HG02970 (cell line): ENCODE measurements at regions not wholly inside any gene's neighbourhood (a gene's known extent, or its start where the extent isn't known, plus 50 kb on each side); places are given as distances from the start of the nearest gene placed in this dataset.

Experiments
- ATAC-seq: cut with Tn5 transposase; IDR thresholded peaks from one replicate; pipeline ENCODE4 v1.9.1; 2021; ENCODE audit warnings: mild to moderate bottlenecking, moderate library complexity, moderate number of reproducible peaks; ENCODE audit not compliant: unreplicated experiment, low FRiP score

DNA sequence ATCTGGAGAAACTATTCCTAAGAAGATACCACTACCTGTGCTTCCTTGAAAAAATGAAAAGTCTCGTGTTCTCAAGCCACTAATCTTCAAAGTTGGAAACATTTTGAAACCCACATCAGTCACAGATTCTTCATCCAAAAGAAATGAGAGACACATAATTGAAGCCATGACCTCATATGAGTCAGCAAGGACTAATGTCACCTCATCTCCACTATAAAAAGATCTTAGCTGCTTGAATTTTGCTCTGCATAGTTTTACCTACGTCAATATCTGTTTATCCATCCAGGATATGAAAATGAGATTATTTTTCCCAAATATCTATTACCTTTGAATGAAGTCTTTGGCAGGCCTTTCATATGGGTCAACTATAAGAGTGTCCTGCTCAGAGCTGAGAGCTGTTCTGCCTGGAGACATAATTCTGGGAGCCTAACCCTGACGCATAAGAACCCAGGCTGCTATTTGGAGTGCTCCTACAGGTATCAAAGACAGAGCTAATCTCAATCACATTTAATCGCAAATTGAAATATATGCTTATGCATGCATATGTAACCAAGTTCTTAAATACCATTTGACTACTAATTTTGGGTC lies 312.5 kb upstream of the PKN2 start:
- ATAC-seq: no peak

- no peak for ATAC-seq
Measured at GRCh38 chr1:88375977-88376376, 308.1 kb upstream of the PKN2 start.

GRCh38 chr1:88376421-88376820 lies 307.7 kb upstream of the PKN2 start:
- ATAC-seq: no peak

GRCh38 chr1:88378560-88378959 lies 305.5 kb upstream of the PKN2 start:
- no peak for ATAC-seq

DNA sequence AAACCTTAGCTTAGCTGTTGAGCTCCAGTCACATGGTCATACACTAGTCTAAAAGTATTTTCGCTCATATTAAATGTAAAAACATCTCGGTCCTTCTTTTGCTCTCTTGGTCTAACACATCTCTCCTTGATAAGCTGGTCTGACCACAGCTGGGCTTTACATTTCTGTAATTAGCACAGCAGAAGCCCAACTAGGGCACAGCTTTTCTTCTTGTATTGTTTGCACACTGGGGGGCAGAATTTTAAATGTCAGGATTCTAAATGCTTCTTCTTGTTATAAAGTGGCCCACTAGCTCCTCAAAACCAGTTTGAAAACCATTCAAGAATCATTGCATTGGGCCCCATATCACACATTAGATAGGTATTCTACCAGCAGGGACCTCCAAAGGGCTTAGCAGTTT lies 289.1 kb upstream of the PKN2 start:
- no peak for ATAC-seq

DNA sequence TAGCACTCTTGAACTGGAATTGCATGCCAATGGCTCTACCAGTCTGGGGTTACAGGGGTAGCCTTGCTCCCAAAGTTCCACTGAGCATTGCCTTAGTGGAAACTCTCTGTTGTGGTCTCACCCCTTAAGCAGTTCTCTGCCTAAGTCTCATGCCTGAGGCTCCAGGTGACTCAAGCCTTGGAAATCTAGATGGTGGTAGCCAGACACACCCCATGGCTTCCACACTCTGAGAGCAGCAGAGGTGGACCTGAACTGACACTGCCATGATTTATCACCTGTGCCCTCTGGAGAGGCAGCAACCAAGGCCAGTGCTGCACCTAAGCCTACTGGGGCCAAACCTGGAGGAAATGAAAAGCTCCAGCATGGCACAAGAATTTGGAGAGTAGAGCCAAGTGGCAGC lies 285.7 kb upstream of the PKN2 start:
- no peak for ATAC-seq

GRCh38 chr1:88399690-88400089 lies 284.4 kb upstream of the PKN2 start:
- ATAC-seq: peak; percentile 51

GRCh38 chr1:88401313-88401712 lies 282.8 kb upstream of the PKN2 start:
- peak; percentile 85 for ATAC-seq

GRCh38 chr1:88404582-88404981 lies 279.5 kb upstream of the PKN2 start:
- no peak for ATAC-seq

DNA sequence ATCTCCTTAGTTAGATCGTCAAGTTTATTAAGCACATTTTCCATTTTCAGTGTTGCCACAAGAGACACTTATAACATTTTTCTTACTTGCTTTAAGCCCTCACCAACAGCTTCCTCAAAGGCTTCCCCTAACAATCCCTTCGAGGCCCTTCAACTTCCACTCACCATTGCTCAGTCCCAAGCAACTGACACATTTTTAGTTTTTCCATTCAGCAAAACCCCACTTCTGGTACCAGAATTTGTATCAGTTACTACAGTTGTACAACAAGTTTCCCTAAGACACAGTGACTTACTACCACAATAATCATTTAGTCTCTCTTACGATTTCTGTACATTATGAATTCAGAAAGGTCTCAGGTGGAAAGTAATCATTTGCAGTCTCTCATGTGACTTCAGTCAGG lies 276.8 kb upstream of the PKN2 start:
- ATAC-seq: no peak

DNA sequence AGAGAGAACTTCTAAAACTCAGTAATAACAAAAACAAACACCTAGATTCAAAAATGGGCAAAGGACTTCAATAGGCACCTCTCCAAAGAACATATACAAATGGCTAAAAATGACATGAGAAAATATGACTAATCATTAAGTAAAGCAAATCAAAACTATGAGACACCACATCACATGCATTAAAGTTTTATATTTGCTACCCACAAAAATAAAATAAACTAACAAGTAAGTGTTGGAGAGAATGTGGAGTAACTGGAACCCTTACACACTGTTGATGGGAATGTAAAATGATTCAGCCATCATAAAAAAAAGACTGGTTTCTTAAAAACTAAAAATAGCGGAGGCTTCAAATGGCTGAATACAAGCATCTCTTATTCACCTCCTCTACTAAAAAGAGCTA lies 262.1 kb upstream of the PKN2 start:
- no peak for ATAC-seq

DNA sequence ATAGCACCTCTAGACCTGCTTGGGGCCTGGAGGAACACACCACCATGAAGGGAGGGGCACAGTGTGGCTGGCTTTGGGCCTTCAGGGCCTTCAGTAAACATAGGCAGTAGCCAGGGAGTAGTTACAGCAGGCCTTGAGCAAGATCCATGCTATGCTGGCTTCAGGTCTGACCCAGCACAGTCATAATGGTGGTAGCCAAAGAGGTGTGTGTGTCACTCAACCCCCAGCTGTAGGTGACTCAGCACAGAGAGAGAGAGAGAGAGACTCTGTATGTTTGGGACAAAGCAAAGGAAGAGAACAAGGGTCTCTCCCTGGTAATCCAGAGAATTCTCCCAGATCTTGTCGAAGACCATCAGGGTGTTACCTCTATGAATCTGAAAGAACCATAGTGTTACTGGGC lies 250.5 kb upstream of the PKN2 start:
- ATAC-seq: no peak

- ATAC-seq: no peak
Measured at GRCh38 chr1:88434836-88435235, 249.2 kb upstream of the PKN2 start.

DNA sequence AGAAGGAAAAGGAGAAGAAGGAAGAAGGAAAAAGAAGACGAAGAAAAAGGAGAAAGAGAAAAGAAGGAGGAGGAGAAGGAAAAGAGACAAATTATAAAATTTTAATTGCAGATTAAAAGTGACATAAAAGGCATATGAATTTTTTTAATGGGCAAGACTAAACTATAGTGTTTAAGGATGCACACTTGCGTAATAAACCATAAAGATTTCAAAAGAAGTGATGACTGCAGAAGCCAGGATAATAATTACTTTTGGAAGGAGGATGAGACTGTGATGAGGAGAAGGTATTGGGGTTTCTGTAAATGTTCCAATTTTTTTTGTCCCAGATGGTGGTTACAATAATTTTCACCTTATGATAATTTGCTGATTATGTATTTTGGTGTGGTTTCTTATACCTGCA lies 243.1 kb upstream of the PKN2 start:
- no peak for ATAC-seq

DNA sequence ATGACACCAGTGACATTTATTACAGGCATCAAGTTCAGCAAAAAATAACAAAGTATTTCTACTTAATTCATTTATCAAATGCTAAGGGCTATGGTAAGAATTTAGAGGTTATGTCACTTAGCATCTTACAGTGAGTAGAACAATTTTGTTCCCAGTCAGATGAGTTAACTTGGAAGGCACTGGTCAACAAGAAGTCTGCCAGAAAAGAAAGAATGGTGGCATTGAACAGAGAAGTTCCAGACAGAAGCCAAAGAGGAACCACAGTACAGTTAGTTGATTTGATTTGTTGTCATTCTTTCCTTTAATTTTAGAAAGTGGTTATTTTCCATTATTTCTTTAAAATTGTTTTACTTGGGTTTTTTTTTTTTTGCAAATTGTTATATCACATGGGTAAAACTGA lies 232.2 kb upstream of the PKN2 start:
- no peak for ATAC-seq

DNA sequence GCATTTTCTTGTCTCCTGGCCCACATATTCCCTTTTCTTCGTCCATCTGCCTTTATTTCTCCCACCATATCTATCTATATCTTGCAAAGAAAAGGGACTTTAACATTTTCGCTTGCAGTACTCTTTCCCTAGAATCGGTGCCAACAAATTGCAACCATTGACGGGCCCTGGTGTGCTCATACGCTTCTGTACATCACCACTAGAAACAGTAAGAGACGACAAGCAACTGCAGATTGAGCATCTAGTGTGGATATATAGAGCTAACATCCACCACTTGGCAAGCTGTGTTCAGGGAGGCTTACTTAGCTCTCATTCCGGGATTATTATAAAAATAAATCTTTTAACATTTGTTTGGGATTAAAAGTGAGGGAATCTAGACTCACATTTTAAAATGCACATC lies 230.8 kb upstream of the PKN2 start:
- no peak for ATAC-seq

- no peak for ATAC-seq
Measured at GRCh38 chr1:88454781-88455180, 229.3 kb upstream of the PKN2 start.

- ATAC-seq: no peak
Measured at GRCh38 chr1:88455621-88456256, 228.3 kb upstream of the PKN2 start.

- no peak for ATAC-seq
Measured at GRCh38 chr1:88457197-88457596, 226.9 kb upstream of the PKN2 start.

- ATAC-seq: no peak
Measured at GRCh38 chr1:88461007-88461406, 223.1 kb upstream of the PKN2 start.

GRCh38 chr1:88462096-88462487 lies 222.0 kb upstream of the PKN2 start:
- ATAC-seq: no peak

GRCh38 chr1:88462488-88463261 lies 221.4 kb upstream of the PKN2 start:
- ATAC-seq: no peak
